ENCODE measurements at regions not wholly inside any gene's neighbourhood (a gene's known extent, or its start where the extent isn't known, plus 50 kb on each side); places are given as distances from the start of the nearest gene placed in this dataset.

GRCh38 chr3:163745204-163745603, 1333.1 kb downstream of the SI start:
- TF ChIP-seq CTCF (IDR thresholded peaks at IDR 0.05 in 4 of 5, conservative IDR thresholded peaks at IDR 0.05 in 1 of 5), result no peak
- TF ChIP-seq POLR2A (IDR thresholded peaks at IDR 0.05), result no peak

All from gastrocnemius medialis (tissue), 4 donors.